Trophoblast cell (in vitro differentiated cells and primary cell): ENCODE measurements at regions not wholly inside any gene's neighbourhood (a gene's known extent, or its start where the extent isn't known, plus 50 kb on each side); places are given as distances from the start of the nearest gene placed in this dataset.

Experiments used
- DNase-seq, 2 donors: peaks; one replicate each; pipeline ENCODE4 v3.0.0-alpha.2; 2016
- H2AFZ ChIP-seq: 2 replicates; pipeline ENCODE4 v1.6.1; 2013; ENCODE audit warnings: low read length, moderate library complexity, mild to moderate bottlenecking; ENCODE audit not compliant: insufficient read depth, poor library complexity
- H2AK5ac ChIP-seq: 2 replicates; pipeline ENCODE4 v1.6.1; 2013; ENCODE audit warnings: mild to moderate bottlenecking, low read length
- H2BK120ac ChIP-seq: 2 replicates; pipeline ENCODE4 v1.6.1; 2013; ENCODE audit warnings: low read length, mild to moderate bottlenecking, moderate library complexity; ENCODE audit not compliant: insufficient read depth, poor library complexity
- H2BK12ac ChIP-seq: 2 replicates; pipeline ENCODE4 v1.6.1; 2013; ENCODE audit warnings: mild to moderate bottlenecking, low read length, moderate library complexity
- H2BK5ac ChIP-seq: 2 replicates; pipeline ENCODE4 v1.6.1; 2013; ENCODE audit warnings: low read length, low read depth, moderate library complexity, mild to moderate bottlenecking; ENCODE audit not compliant: poor library complexity
- H3K14ac ChIP-seq: 2 replicates; pipeline ENCODE4 v1.6.1; 2013; ENCODE audit warnings: mild to moderate bottlenecking, low read length
- H3K18ac ChIP-seq: 2 replicates; pipeline ENCODE4 v1.6.1; 2013; ENCODE audit warnings: mild to moderate bottlenecking, low read length
- H3K23ac ChIP-seq: 2 replicates; pipeline ENCODE4 v1.6.1; 2013; ENCODE audit warnings: low read length
- H3K27ac ChIP-seq: 2 replicates; pipeline ENCODE4 v1.5.1; 2013; ENCODE audit warnings: low read depth, mild to moderate bottlenecking, inconsistent platforms, low read length, moderate library complexity
- H3K27me3 ChIP-seq: 2 replicates; pipeline ENCODE4 v1.6.1; 2013; ENCODE audit warnings: inconsistent platforms, mild to moderate bottlenecking, low read length, moderate library complexity; ENCODE audit not compliant: insufficient read depth
- H3K36me3 ChIP-seq, 2 experiments: 1 replicate in 1 of 2; 2 replicates in 1 of 2; pipeline ENCODE4 v1.6.1; 2013; ENCODE audit warnings: low read length in 2 of 2, mild to moderate bottlenecking in 2 of 2, moderate library complexity in 1 of 2; ENCODE audit not compliant: insufficient read depth in 2 of 2, control insufficient read depth in 1 of 2
- H3K4ac ChIP-seq: 2 replicates; pipeline ENCODE4 v1.6.1; 2013; ENCODE audit warnings: low read depth, mild to moderate bottlenecking, low read length, moderate library complexity
- H3K4me1 ChIP-seq, 2 experiments: 1 replicate in 1 of 2; 2 replicates in 1 of 2; pipeline ENCODE4 v1.6.1; 2013; ENCODE audit warnings: low read length in 2 of 2, mild to moderate bottlenecking in 2 of 2, moderate library complexity in 1 of 2; ENCODE audit not compliant: insufficient read depth in 2 of 2, control insufficient read depth in 1 of 2
- H3K4me2 ChIP-seq: 2 replicates; pipeline ENCODE4 v1.6.1; 2013; ENCODE audit warnings: inconsistent platforms, mild to moderate bottlenecking, low read length, moderate library complexity
- H3K4me3 ChIP-seq: 2 replicates; pipeline ENCODE4 v1.5.1; 2013; ENCODE audit warnings: mild to moderate bottlenecking, low read depth, low read length, inconsistent platforms
- H3K79me1 ChIP-seq: one replicate; pipeline ENCODE4 v1.6.1; 2013; ENCODE audit warnings: low read length
- H3K79me2 ChIP-seq: 2 replicates; pipeline ENCODE4 v1.6.1; 2013; ENCODE audit warnings: low read length, mild to moderate bottlenecking; ENCODE audit not compliant: control insufficient read depth, insufficient read depth, poor library complexity
- H3K9ac ChIP-seq: 2 replicates; pipeline ENCODE4 v1.6.1; 2013; ENCODE audit warnings: mild to moderate bottlenecking, low read length
- H3K9me3 ChIP-seq: 2 replicates; pipeline ENCODE4 v1.6.1; 2013; ENCODE audit warnings: low read depth, mild to moderate bottlenecking, control low read depth, inconsistent platforms, low read length; ENCODE audit not compliant: insufficient read depth
- H4K12ac ChIP-seq: 2 replicates; pipeline ENCODE4 v1.6.1; 2013; ENCODE audit warnings: low read depth, mild to moderate bottlenecking, low read length, moderate library complexity
- H4K8ac ChIP-seq: 2 replicates; pipeline ENCODE4 v1.6.1; 2013; ENCODE audit warnings: low read depth, mild to moderate bottlenecking, low read length, moderate library complexity
- H4K91ac ChIP-seq: one replicate; pipeline ENCODE4 v1.6.1; 2013; ENCODE audit warnings: low read depth, mild to moderate bottlenecking, low read length, moderate library complexity
- WGBS: extraction: QIAGEN DNeasy Blood & Tissue Kit; methylation state at CpG from one replicate; pipeline ENCODE4 v1.1.7; 2013; ENCODE audit warnings: missing lambda C conversion rate; ENCODE audit not compliant: insufficient read length, insufficient coverage; ENCODE audit errors: extremely low coverage; 5-methylcytosine and 5-hydroxymethylcytosine counted together

DNA sequence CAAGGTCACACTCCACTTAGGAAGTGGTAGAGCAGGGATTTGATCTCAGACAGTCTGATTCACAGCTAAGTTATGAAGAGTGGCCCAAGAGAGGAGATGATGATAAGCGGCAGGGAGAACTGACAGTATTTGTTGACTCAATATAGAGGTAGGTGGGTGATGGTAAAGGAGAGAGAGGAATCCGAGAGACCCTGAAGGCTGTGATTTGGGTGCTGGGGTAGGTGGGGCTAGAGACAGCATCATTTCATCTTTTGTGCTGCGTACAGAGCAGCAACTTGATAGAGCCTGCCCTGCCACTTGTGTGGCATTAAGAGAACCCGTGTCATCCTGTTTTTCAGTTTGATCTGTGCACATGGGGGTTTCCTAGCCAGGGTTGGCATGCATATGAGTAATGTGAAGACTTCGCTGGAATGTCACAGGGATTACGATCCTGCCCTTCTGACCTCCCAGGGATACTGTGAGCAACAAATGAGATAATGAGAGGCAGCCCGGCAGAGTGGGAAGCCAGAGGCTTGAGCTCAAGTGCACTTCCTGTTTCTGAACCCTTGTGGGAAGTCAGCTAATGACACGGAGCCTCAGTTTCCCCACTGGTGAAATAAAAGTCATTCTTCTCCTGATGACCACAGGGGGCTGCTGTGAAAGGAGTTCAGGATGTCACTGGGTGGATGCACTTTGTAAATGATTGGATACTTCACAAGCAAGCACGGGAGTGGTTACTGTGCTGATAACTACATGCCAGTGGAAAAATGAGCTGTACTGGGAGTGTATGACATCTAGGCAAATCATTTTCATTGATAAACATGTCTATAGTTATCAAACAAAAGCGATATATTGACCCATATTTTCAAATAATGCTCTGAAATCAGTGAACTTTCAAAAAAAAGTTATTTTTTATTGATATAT is 59.5 kb upstream of the IGF1 start:
- no peak overlapping the region for H4K91ac ChIP-seq
- WGBS, result no CpG with 5 or more reads among the region's 10 CpGs
- no peak overlapping the region for H2BK120ac ChIP-seq

GRCh38 chr12:102535306-102535705 is 54.9 kb upstream of the IGF1 start:
- no peaks in the 10 kb centered on the region for H3K9me3 ChIP-seq
- no peaks in the 10 kb centered on the region for H3K27me3 ChIP-seq
- H4K12ac ChIP-seq, result no peak overlapping the region
- H2AK5ac ChIP-seq, result peak overlapping the region; percentile 19
- peak; percentile 48 to 63 for DNase-seq
- H3K79me2 ChIP-seq, result no peaks in the 10 kb centered on the region
- H3K4me3 ChIP-seq, result no peak overlapping the region
- H4K91ac ChIP-seq, result no peak overlapping the region
- no peak overlapping the region for H3K14ac ChIP-seq
- no peak overlapping the region for H2BK120ac ChIP-seq
- no peak overlapping the region for H3K18ac ChIP-seq
- H3K79me1 ChIP-seq, result no peaks in the 10 kb centered on the region
- no peak overlapping the region for H3K4ac ChIP-seq
- WGBS, result no CpG with 5 or more reads among the region's 8 CpGs
- no peak overlapping the region for H2AFZ ChIP-seq
- H3K4me1 ChIP-seq, result peaks cover 5 to 9% of the 10 kb centered on the region in 2 experiments
- H2BK12ac ChIP-seq, result peak overlapping the region; percentile 15
- H3K27ac ChIP-seq, result no peak overlapping the region
- no peaks in the 10 kb centered on the region for H3K36me3 ChIP-seq
- H4K8ac ChIP-seq, result no peak overlapping the region
- no peak overlapping the region for H3K9ac ChIP-seq
- H3K4me2 ChIP-seq, result no peak overlapping the region
- no peak overlapping the region for H2BK5ac ChIP-seq
- H3K23ac ChIP-seq, result no peak overlapping the region

More for the DNA sequence above, 59.5 kb upstream of the IGF1 start:
- Histone ChIP-seq H3K4ac (no peak overlapping the region), H3K79me1 (no peaks in the 10 kb centered on the region), H3K9ac (no peak overlapping the region), H3K27ac (no peak overlapping the region), H3K36me3 (no peaks in the 10 kb centered on the region), H3K14ac (no peak overlapping the region), H2BK12ac (no peak overlapping the region), H3K27me3 (no peaks in the 10 kb centered on the region), H3K4me1 (peaks cover 7 to 8% of the 10 kb centered on the region in 2 experiments), H2AFZ (no peak overlapping the region), H3K79me2 (no peaks in the 10 kb centered on the region), H3K23ac (no peak overlapping the region), H4K8ac (no peak overlapping the region), H3K4me3 (no peak overlapping the region), H3K18ac (no peak overlapping the region), H3K9me3 (no peaks in the 10 kb centered on the region), H3K4me2 (peak overlapping the region; percentile 17), H2AK5ac (no peak overlapping the region), H2BK5ac (no peak overlapping the region), H4K12ac (no peak overlapping the region)
- peak; percentile 87 to 94 for DNase-seq

- DNase-seq, result no peak
- Histone ChIP-seq H3K4me1 (peaks cover 2 to 6% of the 10 kb centered on the region in 2 experiments), H4K12ac (no peak overlapping the region), H3K79me2 (no peaks in the 10 kb centered on the region), H3K18ac (no peak overlapping the region), H4K8ac (no peak overlapping the region), H2BK120ac (no peak overlapping the region), H2AFZ (no peak overlapping the region), H3K4ac (no peak overlapping the region), H3K4me2 (no peak overlapping the region), H2BK5ac (no peak overlapping the region), H3K27ac (no peak overlapping the region), H2BK12ac (peak overlapping the region; percentile 15), H2AK5ac (no peak overlapping the region), H3K14ac (no peak overlapping the region), H3K9me3 (no peaks in the 10 kb centered on the region), H3K27me3 (no peaks in the 10 kb centered on the region), H3K9ac (no peak overlapping the region), H3K23ac (no peak overlapping the region), H3K36me3 (no peaks in the 10 kb centered on the region), H3K79me1 (no peaks in the 10 kb centered on the region), H3K4me3 (no peak overlapping the region), H4K91ac (no peak overlapping the region)
- no CpG with 5 or more reads among the region's 13 CpGs for WGBS
Measured at GRCh38 chr12:102534899-102535298, 54.5 kb upstream of the IGF1 start.

- H4K8ac ChIP-seq, result no peak overlapping the region
- H3K9me3 ChIP-seq, result no peaks in the 10 kb centered on the region
- no peak overlapping the region for H3K4ac ChIP-seq
- WGBS, result no CpG with 5 or more reads among the region's 9 CpGs
- H4K12ac ChIP-seq, result no peak overlapping the region
- no peaks in the 10 kb centered on the region for H3K79me1 ChIP-seq
- no peak overlapping the region for H3K4me2 ChIP-seq
- H3K14ac ChIP-seq, result no peak overlapping the region
- H2AK5ac ChIP-seq, result no peak overlapping the region
- no peak overlapping the region for H2BK5ac ChIP-seq
- no peak overlapping the region for H4K91ac ChIP-seq
- H3K23ac ChIP-seq, result no peak overlapping the region
- no peak overlapping the region for H3K27ac ChIP-seq
- DNase-seq, result no peak
- peaks cover 0 to 2% of the 10 kb centered on the region in 2 experiments for H3K4me1 ChIP-seq
- no peak overlapping the region for H2BK120ac ChIP-seq
- no peak overlapping the region for H3K18ac ChIP-seq
- no peaks in the 10 kb centered on the region for H3K27me3 ChIP-seq
- H3K36me3 ChIP-seq, result no peaks in the 10 kb centered on the region
- H3K9ac ChIP-seq, result no peak overlapping the region
- no peaks in the 10 kb centered on the region for H3K79me2 ChIP-seq
- H2BK12ac ChIP-seq, result no peak overlapping the region
- no peak overlapping the region for H3K4me3 ChIP-seq
- H2AFZ ChIP-seq, result no peak overlapping the region
Measured at GRCh38 chr12:102533483-102534215, 53.3 kb upstream of the IGF1 start.
